ENCODE measurements at regions not wholly inside any gene's neighbourhood (a gene's known extent, or its start where the extent isn't known, plus 50 kb on each side); places are given as distances from the start of the nearest gene placed in this dataset.

DNA sequence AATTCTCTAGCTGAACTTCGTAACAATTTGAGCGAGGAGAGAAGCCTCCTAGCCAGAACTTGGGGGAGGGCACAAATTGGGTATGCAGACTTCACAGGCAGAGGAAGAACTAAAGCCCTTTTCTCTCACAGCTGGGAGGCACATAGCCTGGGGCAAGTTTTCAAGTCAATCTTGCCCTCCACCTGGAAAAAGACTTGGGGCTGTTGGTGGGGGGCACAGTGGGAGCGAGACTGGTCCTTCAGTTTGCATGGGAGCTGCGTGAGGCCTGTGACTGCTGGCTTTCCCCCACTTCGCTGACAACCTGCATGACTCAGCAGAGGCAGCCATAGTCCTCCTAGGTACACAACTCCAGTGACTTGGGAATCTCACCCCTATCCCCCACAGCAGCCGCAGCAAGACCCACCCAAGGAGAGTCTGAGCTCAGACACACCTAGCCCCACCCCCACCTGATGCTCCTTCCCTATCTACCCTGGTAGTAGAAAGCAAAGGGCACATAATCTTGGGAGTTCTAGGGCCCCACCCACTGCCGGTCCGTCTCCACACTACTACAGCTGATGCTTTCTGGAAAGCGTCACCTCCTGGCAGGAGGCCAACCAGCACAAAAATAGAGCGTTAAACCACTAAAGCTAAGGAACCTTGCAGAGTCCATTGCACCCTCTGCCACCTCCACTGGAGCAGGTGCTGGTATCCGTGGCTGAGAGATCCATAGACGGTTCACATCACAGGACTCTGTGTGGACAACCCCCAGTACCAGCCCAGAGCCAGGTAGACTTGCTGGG lies 160.8 kb downstream of the CBLL2 start:
- TF ChIP-seq, protein P1, sequence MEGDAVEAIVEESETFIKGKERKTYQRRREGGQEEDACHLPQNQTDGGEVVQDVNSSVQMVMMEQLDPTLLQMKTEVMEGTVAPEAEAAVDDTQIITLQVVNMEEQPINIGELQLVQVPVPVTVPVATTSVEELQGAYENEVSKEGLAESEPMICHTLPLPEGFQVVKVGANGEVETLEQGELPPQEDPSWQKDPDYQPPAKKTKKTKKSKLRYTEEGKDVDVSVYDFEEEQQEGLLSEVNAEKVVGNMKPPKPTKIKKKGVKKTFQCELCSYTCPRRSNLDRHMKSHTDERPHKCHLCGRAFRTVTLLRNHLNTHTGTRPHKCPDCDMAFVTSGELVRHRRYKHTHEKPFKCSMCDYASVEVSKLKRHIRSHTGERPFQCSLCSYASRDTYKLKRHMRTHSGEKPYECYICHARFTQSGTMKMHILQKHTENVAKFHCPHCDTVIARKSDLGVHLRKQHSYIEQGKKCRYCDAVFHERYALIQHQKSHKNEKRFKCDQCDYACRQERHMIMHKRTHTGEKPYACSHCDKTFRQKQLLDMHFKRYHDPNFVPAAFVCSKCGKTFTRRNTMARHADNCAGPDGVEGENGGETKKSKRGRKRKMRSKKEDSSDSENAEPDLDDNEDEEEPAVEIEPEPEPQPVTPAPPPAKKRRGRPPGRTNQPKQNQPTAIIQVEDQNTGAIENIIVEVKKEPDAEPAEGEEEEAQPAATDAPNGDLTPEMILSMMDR (IDR thresholded peaks at IDR 0.05; ENCODE audit: poor library complexity, severe bottlenecking), result no peak
- no peaks in the 10 kb centered on the region for H3K27me3 ChIP-seq (ENCODE audit: insufficient read depth, poor library complexity, severe bottlenecking)
- H3K9me3 ChIP-seq (ENCODE audit: severe bottlenecking), result no peaks in the 10 kb centered on the region
- H3K4me3 ChIP-seq (ENCODE audit: severe bottlenecking), result no peak overlapping the region
- DNase-seq (ENCODE audit: low spot score) (no peak), ATAC-seq (ENCODE audit: low read depth) (no peak)
- H3K36me3 ChIP-seq (ENCODE audit: low read depth), result no peaks in the 10 kb centered on the region
- no peak overlapping the region for H3K27ac ChIP-seq (ENCODE audit: poor library complexity, severe bottlenecking)
- H3K4me1 ChIP-seq (ENCODE audit: insufficient read depth, poor library complexity, severe bottlenecking), result no peaks in the 10 kb centered on the region

DNA sequence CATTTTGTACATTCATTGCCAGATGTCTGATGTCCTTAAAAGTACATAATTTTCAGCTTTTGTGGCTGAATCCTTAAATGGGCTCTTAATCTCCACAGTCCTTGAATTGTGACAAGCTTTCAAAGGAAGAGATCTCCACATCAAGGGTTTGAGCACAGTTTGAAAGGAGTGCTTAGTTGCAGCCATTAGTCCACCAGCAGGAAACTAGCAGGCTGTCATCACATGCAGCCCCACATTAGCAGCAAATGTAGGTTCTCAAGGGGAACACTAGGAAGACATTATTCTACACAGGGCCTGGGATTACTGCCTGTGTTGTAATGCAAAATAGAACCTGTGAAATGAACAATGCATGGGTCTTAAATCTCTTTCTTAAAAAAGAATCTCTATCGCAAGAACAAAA lies 173.2 kb downstream of the CBLL2 start:
- H3K4me3 ChIP-seq (ENCODE audit: severe bottlenecking), result no peak overlapping the region
- H3K9me3 ChIP-seq (ENCODE audit: severe bottlenecking), result no peaks in the 10 kb centered on the region
- no peaks in the 10 kb centered on the region for H3K4me1 ChIP-seq (ENCODE audit: insufficient read depth, poor library complexity, severe bottlenecking)
- no peaks in the 10 kb centered on the region for H3K36me3 ChIP-seq (ENCODE audit: low read depth)
- H3K27ac ChIP-seq (ENCODE audit: poor library complexity, severe bottlenecking), result no peak overlapping the region
- H3K27me3 ChIP-seq (ENCODE audit: insufficient read depth, poor library complexity, severe bottlenecking), result no peaks in the 10 kb centered on the region
- TF ChIP-seq, protein P1 (IDR thresholded peaks at IDR 0.05; ENCODE audit: poor library complexity, severe bottlenecking), result no peak
- ATAC-seq (ENCODE audit: low read depth), result no peak
- no peak for DNase-seq (ENCODE audit: low spot score)

DNA sequence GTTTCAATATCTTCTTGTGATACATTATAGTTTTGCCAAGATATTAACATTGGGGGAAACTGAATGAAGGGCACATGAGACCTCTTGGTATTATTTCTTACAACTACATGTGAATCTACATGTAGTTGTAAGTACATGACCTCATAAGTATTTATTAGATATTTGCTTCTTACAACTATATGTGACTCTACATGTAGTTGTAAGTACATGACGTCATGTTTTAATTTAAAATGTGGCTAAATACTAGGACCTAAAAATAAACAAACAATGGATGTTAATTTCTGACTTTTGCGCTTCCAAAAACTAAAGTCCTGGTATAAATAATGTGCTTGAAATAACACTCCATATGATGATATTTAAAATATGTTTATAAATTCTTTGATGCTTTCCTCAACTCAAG lies 190.2 kb downstream of the CBLL2 start:
- H3K27ac ChIP-seq (ENCODE audit: poor library complexity, severe bottlenecking), result no peak overlapping the region
- no peaks in the 10 kb centered on the region for H3K4me1 ChIP-seq (ENCODE audit: insufficient read depth, poor library complexity, severe bottlenecking)
- TF ChIP-seq, protein P1 (IDR thresholded peaks at IDR 0.05; ENCODE audit: poor library complexity, severe bottlenecking), result no peak
- H3K9me3 ChIP-seq (ENCODE audit: severe bottlenecking), result no peaks in the 10 kb centered on the region
- ATAC-seq (ENCODE audit: low read depth) (no peak), DNase-seq (ENCODE audit: low spot score) (no peak)
- H3K27me3 ChIP-seq (ENCODE audit: insufficient read depth, poor library complexity, severe bottlenecking), result no peaks in the 10 kb centered on the region
- H3K4me3 ChIP-seq (ENCODE audit: severe bottlenecking), result no peak overlapping the region
- no peaks in the 10 kb centered on the region for H3K36me3 ChIP-seq (ENCODE audit: low read depth)

DNA sequence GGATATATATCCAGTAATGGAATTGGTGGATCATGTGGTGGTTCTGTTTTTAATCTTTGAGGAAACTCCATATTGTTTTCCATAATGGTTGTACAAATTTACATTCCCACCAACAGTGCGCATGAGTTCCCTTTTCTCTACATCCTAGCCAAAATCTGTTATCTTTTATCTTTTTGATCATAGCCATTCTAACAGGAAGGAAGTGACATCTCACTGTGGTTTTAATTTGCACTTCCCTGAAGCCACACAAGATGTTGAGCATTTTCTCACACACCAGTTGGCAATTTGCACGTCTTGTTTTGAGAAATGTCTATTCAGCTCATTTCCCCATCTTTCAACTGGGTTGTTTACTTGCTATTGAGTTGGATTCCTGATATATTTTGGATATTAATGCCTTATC lies 194.9 kb downstream of the CBLL2 start:
- Histone ChIP-seq H3K4me1 (ENCODE audit: insufficient read depth, poor library complexity, severe bottlenecking) (no peaks in the 10 kb centered on the region), H3K4me3 (ENCODE audit: severe bottlenecking) (no peak overlapping the region), H3K27ac (ENCODE audit: poor library complexity, severe bottlenecking) (no peak overlapping the region), H3K9me3 (ENCODE audit: severe bottlenecking) (no peaks in the 10 kb centered on the region), H3K27me3 (ENCODE audit: insufficient read depth, poor library complexity, severe bottlenecking) (no peaks in the 10 kb centered on the region), H3K36me3 (ENCODE audit: low read depth) (no peaks in the 10 kb centered on the region)
- ATAC-seq (ENCODE audit: low read depth) (no peak), DNase-seq (ENCODE audit: low spot score) (no peak)
- TF ChIP-seq, protein P1 (IDR thresholded peaks at IDR 0.05; ENCODE audit: poor library complexity, severe bottlenecking), result no peak

DNA sequence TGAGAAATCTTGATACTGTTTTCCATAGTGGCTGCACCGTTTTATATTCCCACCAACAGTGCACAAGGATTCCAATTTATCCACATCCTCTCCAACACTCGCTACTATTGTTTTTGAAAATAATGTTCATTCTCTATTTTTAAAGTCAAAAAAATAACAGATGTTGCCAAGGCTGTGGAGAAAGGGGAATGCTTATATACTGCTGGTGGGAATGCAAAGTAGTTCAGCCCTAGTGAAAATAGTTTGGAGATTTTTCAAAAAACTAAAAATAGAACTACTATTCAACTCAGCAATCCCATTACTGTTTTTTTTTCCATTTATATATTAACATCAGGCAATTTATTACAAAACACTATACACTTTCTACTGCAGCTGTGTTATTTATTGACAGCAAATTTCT lies 208.7 kb downstream of the CBLL2 start:
- Histone ChIP-seq H3K27ac (ENCODE audit: poor library complexity, severe bottlenecking) (no peak overlapping the region), H3K4me3 (ENCODE audit: severe bottlenecking) (no peak overlapping the region), H3K4me1 (ENCODE audit: insufficient read depth, poor library complexity, severe bottlenecking) (no peaks in the 10 kb centered on the region), H3K36me3 (ENCODE audit: low read depth) (no peaks in the 10 kb centered on the region), H3K9me3 (ENCODE audit: severe bottlenecking) (no peaks in the 10 kb centered on the region), H3K27me3 (ENCODE audit: insufficient read depth, poor library complexity, severe bottlenecking) (no peaks in the 10 kb centered on the region)
- DNase-seq (ENCODE audit: low spot score), result no peak
- TF ChIP-seq, protein P1 (IDR thresholded peaks at IDR 0.05; ENCODE audit: poor library complexity, severe bottlenecking), result no peak
- ATAC-seq (ENCODE audit: low read depth), result no peak
